ENCODE measurements at regions not wholly inside any gene's neighbourhood (a gene's known extent, or its start where the extent isn't known, plus 50 kb on each side); places are given as distances from the start of the nearest gene placed in this dataset.

- DNase-seq (ENCODE audit: low spot score) = no peak
- intact Hi-C loops (cut with DNase I) = no loop called here
Observed at GRCh38 chr20:10795286-10796026, 121.7 kb upstream of the JAG1 start.

GRCh38 chr20:10798811-10799210 lies 125.0 kb upstream of the JAG1 start:
- DNase-seq (ENCODE audit: low spot score) = no peak
- intact Hi-C loops (cut with DNase I) = no loop called here

- no peak for DNase-seq (ENCODE audit: low spot score)
- intact Hi-C loops (cut with DNase I) = no loop called here
Observed at GRCh38 chr20:10799735-10800134, 125.9 kb upstream of the JAG1 start.

- intact Hi-C loops (cut with DNase I) = no loop called here
- no peak for DNase-seq (ENCODE audit: low spot score)
Observed at GRCh38 chr20:10800288-10800687, 126.5 kb upstream of the JAG1 start.

GRCh38 chr20:10802236-10802635 lies 128.4 kb upstream of the JAG1 start:
- no peak for DNase-seq (ENCODE audit: low spot score)

GRCh38 chr20:10805764-10806163 lies 132.0 kb upstream of the JAG1 start:
- intact Hi-C loops (cut with DNase I) = no loop called here
- no peak for DNase-seq (ENCODE audit: low spot score)

More at GRCh38 chr20:10802236-10802635, 128.4 kb upstream of the JAG1 start:
- intact Hi-C loops (cut with DNase I) = no loop called here

- intact Hi-C loops (cut with DNase I) = no loop called here
- no peak for DNase-seq (ENCODE audit: low spot score)
Observed at GRCh38 chr20:10806539-10806938, 132.7 kb upstream of the JAG1 start.

- no peak for DNase-seq (ENCODE audit: low spot score)
- intact Hi-C loops (cut with DNase I) = no loop called here
Observed at GRCh38 chr20:10807013-10807412, 133.2 kb upstream of the JAG1 start.

- DNase-seq (ENCODE audit: low spot score) = no peak
- intact Hi-C loops (cut with DNase I) = no loop called here
Observed at GRCh38 chr20:10812759-10813327, 139.0 kb upstream of the JAG1 start.

GRCh38 chr20:10823585-10823984 lies 149.8 kb upstream of the JAG1 start:
- DNase-seq (ENCODE audit: low spot score) = no peak
- intact Hi-C loops (cut with DNase I) = no loop called here

GRCh38 chr20:10824750-10825500 lies 151.1 kb upstream of the JAG1 start:
- no peak for DNase-seq (ENCODE audit: low spot score)
- intact Hi-C loops (cut with DNase I) = no loop called here

GRCh38 chr20:10826111-10826510 lies 152.3 kb upstream of the JAG1 start:
- intact Hi-C loops (cut with DNase I) = no loop called here
- DNase-seq (ENCODE audit: low spot score) = no peak

GRCh38 chr20:10828180-10828579 lies 154.4 kb upstream of the JAG1 start:
- intact Hi-C loops (cut with DNase I) = no loop called here
- DNase-seq (ENCODE audit: low spot score) = no peak

- intact Hi-C loops (cut with DNase I) = no loop called here
- DNase-seq (ENCODE audit: low spot score) = no peak
Observed at GRCh38 chr20:10832141-10832540, 158.3 kb upstream of the JAG1 start.

- intact Hi-C loops (cut with DNase I) = no loop called here
- no peak for DNase-seq (ENCODE audit: low spot score)
Observed at GRCh38 chr20:10837901-10838300, 164.1 kb upstream of the JAG1 start.

GRCh38 chr20:10842116-10842515 lies 168.3 kb upstream of the JAG1 start:
- intact Hi-C loops (cut with DNase I) = no loop called here
- DNase-seq (ENCODE audit: low spot score) = no peak

- DNase-seq (ENCODE audit: low spot score) = no peak
- intact Hi-C loops (cut with DNase I) = no loop called here
Observed at GRCh38 chr20:10843146-10843711, 169.4 kb upstream of the JAG1 start.

GRCh38 chr20:10846766-10847165 lies 173.0 kb upstream of the JAG1 start:
- DNase-seq (ENCODE audit: low spot score) = no peak
- intact Hi-C loops (cut with DNase I) = no loop called here

- no peak for DNase-seq (ENCODE audit: low spot score)
- intact Hi-C loops (cut with DNase I) = no loop called here
Observed at GRCh38 chr20:10848810-10849370, 175.1 kb upstream of the JAG1 start.

- DNase-seq (ENCODE audit: low spot score) = no peak
- intact Hi-C loops (cut with DNase I) = no loop called here
Observed at GRCh38 chr20:10853176-10853575, 179.4 kb upstream of the JAG1 start.
